ENCODE measurements at regions not wholly inside any gene's neighbourhood (a gene's known extent, or its start where the extent isn't known, plus 50 kb on each side); places are given as distances from the start of the nearest gene placed in this dataset.

- Histone ChIP-seq H3K27me3 (peaks cover 0 to 4% (median 0%) of the 10 kb centered on the region in 4 donors), H3K27ac (replicated peaks in 1 of 4) (no peak overlapping the region), H3K4me3 (no peak overlapping the region), H3K36me3 (no peaks in the 10 kb centered on the region), H3K4me1 (no peaks in the 10 kb centered on the region), H3K9me3 (no peaks in the 10 kb centered on the region)
- TF ChIP-seq POLR2AphosphoS5 (IDR thresholded peaks at IDR 0.05) (no peak), CTCF (IDR thresholded peaks at IDR 0.05) (no peak), POLR2A (IDR thresholded peaks at IDR 0.05; ENCODE audit: low read depth) (no peak), EP300 (IDR thresholded peaks at IDR 0.05) (no peak)
- no peak for DNase-seq (ENCODE audit: extremely low spot score)
- 92% methylated on average over 1 of the region's 1 CpG for WGBS
- intact Hi-C loops (cut with DNase I): no loop called here
Observed at GRCh38 chr2:118706844-118707243, 140.6 kb downstream of the EN1 start.

DNA sequence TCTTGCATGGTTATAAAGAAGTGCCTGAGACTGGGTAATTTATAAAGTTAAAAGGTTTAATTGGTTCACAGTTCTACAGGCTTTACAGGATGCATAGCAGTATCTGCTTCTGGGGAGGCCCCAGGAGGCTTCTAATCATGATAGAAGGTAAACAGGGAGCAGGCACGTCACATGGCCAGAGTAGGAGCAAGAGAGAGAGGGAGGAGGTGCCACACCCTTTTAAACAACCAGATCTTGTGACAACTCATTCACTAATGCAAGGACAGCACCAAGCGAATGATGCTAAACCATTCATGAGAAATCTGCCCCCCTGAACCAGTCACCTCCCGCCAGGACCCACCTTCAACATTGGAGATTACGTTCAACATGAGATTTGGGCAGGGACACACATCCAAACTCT is 141.1 kb downstream of the EN1 start:
- no peak overlapping the region for H3K4me3 ChIP-seq
- no peak for DNase-seq (ENCODE audit: extremely low spot score)
- TF ChIP-seq CTCF (IDR thresholded peaks at IDR 0.05): no peak
- H3K9me3 ChIP-seq: no peaks in the 10 kb centered on the region
- H3K36me3 ChIP-seq: no peaks in the 10 kb centered on the region
- H3K4me1 ChIP-seq: no peaks in the 10 kb centered on the region
- no peak overlapping the region for H3K27ac ChIP-seq (replicated peaks in 1 of 4)
- intact Hi-C loops (cut with DNase I): no loop called here
- H3K27me3 ChIP-seq: peaks cover 0 to 4% (median 0%) of the 10 kb centered on the region in 4 donors
- 76% methylated on average over 4 of the region's 4 CpGs for WGBS

GRCh38 chr2:118705032-118705431 is 142.4 kb downstream of the EN1 start:
- no peak for DNase-seq (ENCODE audit: extremely low spot score)
- H3K36me3 ChIP-seq: no peaks in the 10 kb centered on the region
- H3K27me3 ChIP-seq: peaks cover 0 to 4% (median 0%) of the 10 kb centered on the region in 4 donors
- H3K4me1 ChIP-seq: no peaks in the 10 kb centered on the region
- H3K9me3 ChIP-seq: no peaks in the 10 kb centered on the region
- H3K4me3 ChIP-seq: no peak overlapping the region
- H3K27ac ChIP-seq (replicated peaks in 1 of 4): no peak overlapping the region
- TF ChIP-seq POLR2A (IDR thresholded peaks at IDR 0.05; ENCODE audit: low read depth): no peak
- no peak for TF ChIP-seq EP300 (IDR thresholded peaks at IDR 0.05)
- TF ChIP-seq CTCF (IDR thresholded peaks at IDR 0.05): no peak
- TF ChIP-seq POLR2AphosphoS5 (IDR thresholded peaks at IDR 0.05): no peak
- intact Hi-C loops (cut with DNase I): no loop called here
- whole genome bisulfite sequencing: 58% methylated on average over 1 of the region's 1 CpG

DNA sequence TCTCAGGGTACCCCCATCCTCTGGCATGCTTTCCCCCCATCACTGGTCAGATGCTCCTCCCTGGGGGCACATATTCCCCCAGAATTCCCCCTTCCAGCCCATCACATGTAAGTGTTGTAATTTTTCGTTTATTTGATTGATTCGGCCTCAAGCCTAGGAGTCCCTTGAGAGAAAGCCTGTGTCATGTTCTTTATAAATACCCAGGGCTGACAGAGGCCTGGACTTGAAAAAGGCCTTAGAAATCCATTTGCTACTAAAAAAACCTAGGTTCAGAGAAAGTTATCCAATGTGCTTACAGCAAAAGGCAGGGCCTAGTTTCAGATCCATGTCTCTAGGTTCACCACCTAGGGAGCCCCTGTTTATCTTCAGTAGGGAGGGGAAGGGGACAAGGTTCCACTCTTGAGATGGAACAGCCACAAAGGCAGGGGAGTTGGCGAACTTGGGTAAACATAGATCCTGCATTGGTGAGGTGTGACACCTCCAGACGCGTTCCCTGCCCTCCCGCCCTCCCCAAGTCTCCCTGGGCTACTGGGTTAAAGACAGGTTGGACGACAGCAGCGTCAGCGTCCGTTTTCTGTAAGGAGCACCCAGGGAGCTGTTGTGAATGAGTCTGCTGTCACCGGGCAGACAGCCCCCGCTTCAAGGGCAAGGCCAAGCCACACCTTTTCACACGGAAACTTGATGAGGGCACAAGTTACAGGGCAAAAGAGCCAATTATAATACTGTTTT is 147.8 kb downstream of the EN1 start:
- no peak overlapping the region for H3K27ac ChIP-seq (replicated peaks in 1 of 4)
- no peak overlapping the region for H3K4me3 ChIP-seq
- no peaks in the 10 kb centered on the region for H3K27me3 ChIP-seq
- WGBS: 55% methylated on average over 12 of the region's 13 CpGs
- H3K9me3 ChIP-seq: no peaks in the 10 kb centered on the region
- intact Hi-C loops (cut with DNase I): no loop called here
- H3K4me1 ChIP-seq: no peaks in the 10 kb centered on the region
- H3K36me3 ChIP-seq: no peaks in the 10 kb centered on the region
- TF ChIP-seq POLR2AphosphoS5 (IDR thresholded peaks at IDR 0.05) (no peak), POLR2A (IDR thresholded peaks at IDR 0.05; ENCODE audit: low read depth) (no peak), EP300 (IDR thresholded peaks at IDR 0.05) (no peak), CTCF (IDR thresholded peaks at IDR 0.05) (no peak)
- DNase-seq (ENCODE audit: extremely low spot score): no peak

DNA sequence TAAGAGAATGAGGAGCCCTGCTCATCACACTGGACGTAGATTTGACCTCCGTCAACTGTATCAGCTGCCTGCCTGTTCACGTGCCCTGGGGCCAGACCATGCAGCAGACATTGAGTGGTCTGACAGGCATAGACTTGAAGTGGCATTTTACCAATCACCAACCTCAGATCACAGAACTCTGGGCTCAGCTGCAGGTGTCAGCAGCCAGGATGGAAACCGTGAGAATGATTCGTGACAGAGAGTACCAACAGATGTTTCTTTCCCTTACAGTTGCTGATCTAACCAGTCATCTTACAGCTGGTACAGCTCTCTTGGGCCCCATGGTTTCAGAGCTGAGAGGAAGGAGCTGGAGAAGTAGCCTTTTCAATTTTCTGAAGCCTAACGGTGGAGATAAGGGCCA is 148.9 kb downstream of the EN1 start:
- TF ChIP-seq POLR2AphosphoS5 (IDR thresholded peaks at IDR 0.05) (no peak), CTCF (IDR thresholded peaks at IDR 0.05) (no peak), EP300 (IDR thresholded peaks at IDR 0.05) (no peak), POLR2A (IDR thresholded peaks at IDR 0.05; ENCODE audit: low read depth) (no peak)
- Histone ChIP-seq H3K27me3 (no peaks in the 10 kb centered on the region), H3K9me3 (no peaks in the 10 kb centered on the region), H3K4me1 (no peaks in the 10 kb centered on the region), H3K27ac (replicated peaks in 1 of 4) (no peak overlapping the region), H3K4me3 (no peak overlapping the region), H3K36me3 (no peaks in the 10 kb centered on the region)
- intact Hi-C loops (cut with DNase I): no loop called here
- DNase-seq (ENCODE audit: extremely low spot score): no peak
- 72% methylated on average over 6 of the region's 6 CpGs for WGBS

Measured in esophagus muscularis mucosa (tissue), 4 donors.